Keratinocyte (primary cell): ENCODE measurements at regions not wholly inside any gene's neighbourhood (a gene's known extent, or its start where the extent isn't known, plus 50 kb on each side); places are given as distances from the start of the nearest gene placed in this dataset.

Experiments used
- CTCF ChIP-seq, 3 experiments: IDR thresholded peaks in 1 of 3; conservative IDR thresholded peaks in 1 of 3; optimal IDR thresholded peaks in 1 of 3; 2 replicates in 2 of 3; 3 replicates in 1 of 3; pipeline versions ENCODE3 to v1.5.1; 2011; ENCODE audit warnings: low read length in 3 of 3, mild to moderate bottlenecking in 3 of 3, moderate library complexity in 2 of 3, control low read depth in 1 of 3, inconsistent platforms in 1 of 3; ENCODE audit not compliant: insufficient read depth in 2 of 3; ENCODE audit errors: extremely low read depth in 1 of 3
- EZH2 ChIP-seq: IDR thresholded peaks from one replicate; pipeline ENCODE4 v1.6.1; 2012; ENCODE audit warnings: inconsistent platforms, mild to moderate bottlenecking, low read length, moderate library complexity

- TF ChIP-seq CTCF (optimal IDR thresholded peaks at IDR 0.05 in 1 of 3, IDR thresholded peaks at IDR 0.05 in 1 of 3, conservative IDR thresholded peaks at IDR 0.05 in 1 of 3; ENCODE audit: extremely low read depth in 1 of 3, insufficient read depth in 2 of 3, low read length in 3 of 3) (no peak), EZH2 (no peak)
Measured at GRCh38 chr21:38942748-38943211, 137.1 kb downstream of the ETS2 start.
